T47D (cell line): ENCODE measurements at regions not wholly inside any gene's neighbourhood (a gene's known extent, or its start where the extent isn't known, plus 50 kb on each side); places are given as distances from the start of the nearest gene placed in this dataset.

ENCODE experiments used
- DNase-seq, 2 experiments: peaks; one replicate each; pipeline versions ENCODE4 v3.0.0 to v3.0.0-alpha.2; 2011 to 2012; ENCODE audit warnings: low read depth in 1 of 2, low spot score in 1 of 2
- JUND ChIP-seq: IDR thresholded peaks from 2 replicates; pipeline ENCODE4 v1.6.1; 2012; ENCODE audit warnings: low read depth
- in situ Hi-C: cut with HindIII; loops from 2 replicates; pipeline ENCODE4 v1.10.0; 2016; ENCODE audit warnings: low sequenced_read_pairs, low pct_unique_long_range_greater_than_20kb

- no peak for TF ChIP-seq JUND
- in situ Hi-C loops = no loop called here
- no peak for DNase-seq
Measured at GRCh38 chr3:5270666-5271371, 83.3 kb downstream of the EDEM1 start.

GRCh38 chr3:5271372-5271683, 83.8 kb downstream of the EDEM1 start:
- TF ChIP-seq JUND = no peak
- in situ Hi-C loops = no loop called here
- DNase-seq = no peak

DNA sequence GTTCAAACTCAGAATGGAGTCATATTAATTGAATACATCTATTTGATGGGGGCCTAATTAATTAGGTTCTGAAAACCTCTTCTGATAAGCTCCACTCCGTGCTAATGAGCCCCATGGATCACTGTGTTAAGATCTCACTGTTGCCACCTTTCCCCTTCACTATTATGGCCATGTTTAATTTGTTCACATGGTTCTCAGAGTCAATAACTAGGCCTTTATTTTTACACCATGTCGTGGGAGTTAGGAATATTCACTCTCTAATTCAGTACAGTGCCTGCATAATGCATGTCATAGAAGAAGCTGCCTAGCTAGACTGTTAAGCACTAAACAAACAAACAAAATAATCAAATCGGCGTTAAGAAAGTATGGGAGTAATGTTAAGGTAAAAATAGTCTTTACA, 84.9 kb downstream of the EDEM1 start:
- TF ChIP-seq JUND = no peak
- no peak for DNase-seq
- in situ Hi-C loops = no loop called here

DNA sequence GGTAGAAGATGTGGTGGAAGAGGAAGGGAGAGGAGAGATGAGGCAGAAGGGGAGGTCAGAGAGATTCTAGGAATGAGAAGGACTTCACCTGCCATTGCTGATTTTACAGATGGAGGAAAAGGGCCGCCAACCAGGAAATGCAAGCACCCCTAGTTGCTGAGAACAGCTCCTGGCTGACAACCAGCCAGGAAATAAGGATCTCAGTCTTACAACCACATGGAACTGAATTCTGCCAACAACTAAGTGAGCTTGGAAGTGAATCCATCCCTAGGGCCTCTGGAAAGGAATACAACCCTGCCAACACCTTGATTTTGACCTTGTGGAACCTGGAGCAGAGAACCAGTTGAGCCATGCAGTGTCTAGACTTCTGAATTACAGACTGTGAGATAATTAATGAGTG, 86.6 kb downstream of the EDEM1 start:
- no peak for TF ChIP-seq JUND
- peak in 1 of 2 experiments; percentile 42 for DNase-seq
- in situ Hi-C loops = no loop called here

GRCh38 chr3:5275529-5275928, 88.0 kb downstream of the EDEM1 start:
- in situ Hi-C loops = no loop called here
- DNase-seq = peak; percentile 19 to 80
- TF ChIP-seq JUND = no peak

- DNase-seq = no peak
- in situ Hi-C loops = no loop called here
- no peak for TF ChIP-seq JUND
Measured at GRCh38 chr3:5276934-5277333, 89.4 kb downstream of the EDEM1 start.

GRCh38 chr3:5277612-5278236, 90.2 kb downstream of the EDEM1 start:
- in situ Hi-C loops = no loop called here
- DNase-seq = no peak
- TF ChIP-seq JUND = no peak

DNA sequence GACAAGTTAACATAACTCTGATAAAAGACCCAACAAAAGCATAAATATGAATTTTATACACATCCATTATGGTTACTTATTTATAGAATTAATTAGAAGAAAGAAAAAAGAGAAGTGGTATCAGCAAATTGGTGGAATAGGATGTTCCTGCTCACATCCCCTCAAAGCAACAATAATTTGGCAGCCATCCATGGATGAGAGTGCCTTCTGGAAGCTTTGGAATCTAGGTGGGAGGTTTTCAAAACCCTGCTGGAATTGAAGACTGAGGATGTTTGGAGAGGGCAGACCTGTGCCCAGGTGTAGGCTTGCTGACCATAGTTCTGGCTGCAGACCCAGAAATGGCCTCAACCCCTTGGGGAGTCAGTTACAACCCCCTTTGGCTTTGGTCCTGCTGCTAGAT, 91.2 kb downstream of the EDEM1 start:
- in situ Hi-C loops = no loop called here
- no peak for DNase-seq
- no peak for TF ChIP-seq JUND

DNA sequence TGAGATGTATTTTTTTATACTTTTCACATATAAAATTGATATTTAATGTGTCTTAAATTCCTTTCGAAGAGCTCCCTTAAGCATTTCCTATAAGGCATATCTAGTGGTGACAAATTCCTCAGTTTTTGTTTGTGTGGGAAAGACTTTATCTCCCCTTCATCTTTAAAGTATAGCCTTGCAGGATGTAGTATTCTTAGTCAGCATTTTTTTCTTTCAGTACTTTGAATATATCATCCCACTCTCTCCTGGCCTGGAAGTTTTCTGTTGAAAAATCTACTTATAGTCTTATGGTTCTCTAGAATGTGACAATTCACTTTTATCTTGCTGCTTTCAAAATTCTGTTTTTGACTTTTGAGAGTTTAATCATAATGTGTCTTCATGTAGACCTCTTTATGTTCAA, 95.2 kb downstream of the EDEM1 start:
- in situ Hi-C loops = no loop called here
- TF ChIP-seq JUND = no peak

DNA sequence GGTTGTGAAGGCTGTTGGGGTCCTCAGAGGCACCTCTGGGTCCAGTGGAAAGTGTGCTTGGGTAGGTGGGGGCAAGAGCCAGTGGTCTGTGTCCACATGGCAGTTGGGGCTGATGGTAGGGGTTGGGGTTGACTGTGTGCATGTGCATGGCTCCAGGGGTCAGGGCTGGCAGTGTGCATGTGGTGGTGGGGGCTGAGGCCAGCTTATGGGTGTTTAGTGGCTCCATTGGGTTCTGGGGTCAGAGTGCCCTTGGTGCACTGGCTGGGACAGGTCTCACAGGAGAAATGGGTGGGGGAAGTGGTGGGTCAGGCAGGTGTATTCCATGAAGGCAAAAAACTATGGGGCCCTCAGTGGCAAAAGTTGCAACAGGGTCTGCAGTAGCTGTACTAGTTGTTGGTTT, 97.9 kb downstream of the EDEM1 start:
- DNase-seq = no peak
- TF ChIP-seq JUND = no peak
- in situ Hi-C loops = no loop called here

More for the DNA sequence above, 95.2 kb downstream of the EDEM1 start:
- no peak for DNase-seq

DNA sequence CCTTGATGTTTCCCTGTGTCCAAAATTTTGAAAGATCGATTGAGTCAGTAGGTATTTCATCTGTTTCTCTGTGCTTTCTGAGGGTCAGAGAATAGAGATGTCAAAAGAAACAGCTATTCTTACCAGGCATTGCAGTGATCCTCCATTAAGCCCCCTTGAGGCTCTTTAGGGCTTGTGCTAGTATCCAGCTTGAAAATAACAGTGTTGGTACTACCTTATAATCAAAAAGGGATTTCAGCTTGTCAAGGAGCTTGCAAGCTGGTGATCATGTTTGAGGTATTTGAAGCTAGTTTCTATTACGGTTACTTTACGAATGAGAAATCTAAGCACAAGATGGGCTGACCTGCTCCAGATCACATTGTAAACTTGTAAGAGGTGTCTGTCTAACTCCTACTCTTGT, 103.4 kb downstream of the EDEM1 start:
- DNase-seq = no peak
- in situ Hi-C loops = no loop called here
- TF ChIP-seq JUND = no peak

GRCh38 chr3:5292512-5292911, 105.0 kb downstream of the EDEM1 start:
- DNase-seq = no peak
- in situ Hi-C loops = no loop called here
- no peak for TF ChIP-seq JUND

DNA sequence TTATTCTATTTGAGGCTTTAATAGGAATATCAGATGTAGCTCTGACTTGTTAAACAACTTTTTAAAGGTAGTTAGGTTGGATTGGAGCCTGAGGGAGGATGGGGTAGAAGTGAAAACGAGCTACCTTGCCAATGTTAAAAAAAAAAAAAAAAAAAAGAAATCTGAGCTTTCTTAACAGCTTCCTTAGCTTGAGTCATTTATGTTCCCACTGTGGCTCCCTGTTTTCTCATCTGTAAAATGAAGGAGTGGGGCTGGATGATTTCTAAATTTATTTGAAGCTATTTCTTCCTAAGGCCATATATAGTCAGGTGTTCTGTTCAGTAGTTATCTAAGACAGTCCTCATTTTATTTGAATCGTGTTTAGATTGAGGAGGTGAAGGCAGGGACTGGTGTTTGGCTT, 105.7 kb downstream of the EDEM1 start:
- TF ChIP-seq JUND = no peak
- in situ Hi-C loops = no loop called here
- DNase-seq = no peak

- DNase-seq = no peak
- no peak for TF ChIP-seq JUND
- in situ Hi-C loops = no loop called here
Measured at GRCh38 chr3:5294356-5294755, 106.8 kb downstream of the EDEM1 start.
